Osteoblast (primary cell): ENCODE measurements at regions not wholly inside any gene's neighbourhood (a gene's known extent, or its start where the extent isn't known, plus 50 kb on each side); places are given as distances from the start of the nearest gene placed in this dataset.

Experiments
- DNase-seq: peaks from one replicate; pipeline ENCODE4 v3.0.0; 2011; ENCODE audit warnings: low spot score, mixed read lengths; ENCODE audit not compliant: insufficient read length; ENCODE audit errors: missing footprints
- H2AFZ ChIP-seq: 2 replicates; pipeline ENCODE4 v1.6.0; 2011; ENCODE audit warnings: mild to moderate bottlenecking, low read length
- H3K27ac ChIP-seq: 2 replicates; pipeline ENCODE4 v1.5.1; 2011; ENCODE audit warnings: mild to moderate bottlenecking, low read depth, low read length, moderate library complexity
- H3K27me3 ChIP-seq: 2 replicates; pipeline ENCODE4 v1.6.0; 2012; ENCODE audit warnings: mild to moderate bottlenecking, control low read depth, inconsistent platforms, low read length, moderate library complexity; ENCODE audit not compliant: insufficient read depth
- H3K36me3 ChIP-seq: 2 replicates; pipeline ENCODE4 v1.5.1; 2011; ENCODE audit warnings: mild to moderate bottlenecking, low read length, control low read depth, moderate library complexity; ENCODE audit not compliant: insufficient read depth
- H3K4me1 ChIP-seq: 2 replicates; pipeline ENCODE4 v1.5.1; 2011; ENCODE audit warnings: mild to moderate bottlenecking, low read length, control low read depth, moderate library complexity; ENCODE audit not compliant: insufficient read depth
- H3K4me2 ChIP-seq: 2 replicates; pipeline ENCODE4 v1.6.0; 2011; ENCODE audit warnings: mild to moderate bottlenecking, low read length; ENCODE audit not compliant: insufficient read depth
- H3K4me3 ChIP-seq: fragments of 200-600 bp; sonication (generic); 3 replicates; pipeline ENCODE4 v1.5.1; 2012; ENCODE audit warnings: mild to moderate bottlenecking, low read length, inconsistent platforms; ENCODE audit not compliant: insufficient read depth
- H3K79me2 ChIP-seq: 2 replicates; pipeline ENCODE4 v1.6.0; 2012; ENCODE audit warnings: mild to moderate bottlenecking, low read length, control low read depth, inconsistent platforms; ENCODE audit not compliant: insufficient read depth
- H3K9me3 ChIP-seq: 2 replicates; pipeline ENCODE4 v1.5.1; 2011; ENCODE audit warnings: low read depth, low read length, control low read depth
- H4K20me1 ChIP-seq: 2 replicates; pipeline ENCODE4 v1.6.0; 2012; ENCODE audit warnings: mild to moderate bottlenecking, low read length, control low read depth; ENCODE audit not compliant: insufficient read depth
- CTCF ChIP-seq: IDR thresholded peaks from 2 replicates; pipeline ENCODE4 v1.5.1; 2011; ENCODE audit warnings: mild to moderate bottlenecking, low read depth, low read length, moderate library complexity; ENCODE audit errors: extremely low read depth

- no peaks in the 10 kb centered on the region for H4K20me1 ChIP-seq
- H3K9me3 ChIP-seq = no peaks in the 10 kb centered on the region
- H3K27ac ChIP-seq = no peak overlapping the region
- DNase-seq = no peak
- H3K4me2 ChIP-seq = no peak overlapping the region
- H3K4me1 ChIP-seq = no peaks in the 10 kb centered on the region
- H3K79me2 ChIP-seq = no peaks in the 10 kb centered on the region
- no peak for TF ChIP-seq CTCF
- no peaks in the 10 kb centered on the region for H3K27me3 ChIP-seq
- H3K4me3 ChIP-seq = no peak overlapping the region
- H3K36me3 ChIP-seq = no peaks in the 10 kb centered on the region
- H2AFZ ChIP-seq = no peak overlapping the region
Measured at GRCh38 chrX:86917959-86918358, 599.6 kb upstream of the KLHL4 start.

- TF ChIP-seq CTCF = no peak
- Histone ChIP-seq H3K4me1 (no peaks in the 10 kb centered on the region), H4K20me1 (no peaks in the 10 kb centered on the region), H3K4me3 (no peak overlapping the region), H3K9me3 (no peaks in the 10 kb centered on the region), H3K36me3 (no peaks in the 10 kb centered on the region), H2AFZ (no peak overlapping the region), H3K27me3 (no peaks in the 10 kb centered on the region), H3K27ac (no peak overlapping the region), H3K4me2 (no peak overlapping the region), H3K79me2 (no peaks in the 10 kb centered on the region)
- no peak for DNase-seq
Measured at GRCh38 chrX:86930419-86930818, 587.2 kb upstream of the KLHL4 start.

GRCh38 chrX:86935988-86936387, 581.6 kb upstream of the KLHL4 start:
- no peaks in the 10 kb centered on the region for H3K36me3 ChIP-seq
- H3K4me2 ChIP-seq = no peak overlapping the region
- no peak overlapping the region for H3K27ac ChIP-seq
- no peak overlapping the region for H3K4me3 ChIP-seq
- no peaks in the 10 kb centered on the region for H3K79me2 ChIP-seq
- DNase-seq = peak; percentile 0
- no peak overlapping the region for H2AFZ ChIP-seq
- H3K27me3 ChIP-seq = no peaks in the 10 kb centered on the region
- H3K4me1 ChIP-seq = no peaks in the 10 kb centered on the region
- no peak for TF ChIP-seq CTCF
- H4K20me1 ChIP-seq = no peaks in the 10 kb centered on the region
- no peaks in the 10 kb centered on the region for H3K9me3 ChIP-seq

GRCh38 chrX:86946569-86946968, 571.0 kb upstream of the KLHL4 start:
- H3K27ac ChIP-seq = no peak overlapping the region
- no peaks in the 10 kb centered on the region for H3K27me3 ChIP-seq
- TF ChIP-seq CTCF = peak; percentile 59
- no peaks in the 10 kb centered on the region for H3K79me2 ChIP-seq
- peak; percentile 8 for DNase-seq
- H3K36me3 ChIP-seq = no peaks in the 10 kb centered on the region
- H3K4me1 ChIP-seq = no peaks in the 10 kb centered on the region
- H3K4me3 ChIP-seq = no peak overlapping the region
- no peaks in the 10 kb centered on the region for H3K9me3 ChIP-seq
- H2AFZ ChIP-seq = no peak overlapping the region
- no peaks in the 10 kb centered on the region for H4K20me1 ChIP-seq
- H3K4me2 ChIP-seq = no peak overlapping the region
